Liver (tissue), 8 donors: ENCODE measurements at regions not wholly inside any gene's neighbourhood (a gene's known extent, or its start where the extent isn't known, plus 50 kb on each side); places are given as distances from the start of the nearest gene placed in this dataset.
"Not testable (repeated sequence)": the region's sequence is repeated elsewhere in the genome, so short reads cannot be mapped to it uniquely, and the experiment has no call there.

Experiments used
- DNase-seq: peaks from one replicate; pipeline ENCODE4 v3.0.0-alpha.2; 2017; ENCODE audit warnings: low spot score
- H3K27ac ChIP-seq, 2 donors: one replicate each; pipeline ENCODE4 v1.7.0; 2013; ENCODE audit warnings: inconsistent platforms in 2 of 2, low read length in 2 of 2, control low read depth in 1 of 2, low read depth in 1 of 2, mild to moderate bottlenecking in 1 of 2
- H3K27me3 ChIP-seq, 4 donors: one replicate each; pipeline versions ENCODE4 v1.6.1 to v1.7.0; 2013; ENCODE audit warnings: low read length in 3 of 4, inconsistent platforms in 1 of 4, mild to moderate bottlenecking in 1 of 4, moderate library complexity in 1 of 4; ENCODE audit not compliant: control insufficient read depth in 4 of 4, insufficient read depth in 4 of 4
- H3K36me3 ChIP-seq, 4 donors: one replicate each; pipeline versions ENCODE4 v1.6.1 to v1.7.0; 2013; ENCODE audit warnings: low read length in 3 of 4, mild to moderate bottlenecking in 3 of 4, low read depth in 1 of 4, moderate library complexity in 1 of 4; ENCODE audit not compliant: control insufficient read depth in 4 of 4, insufficient read depth in 3 of 4
- H3K4me1 ChIP-seq, 4 donors: one replicate each; pipeline versions ENCODE4 v1.6.1 to v1.7.0; 2013; ENCODE audit warnings: low read length in 3 of 4, mild to moderate bottlenecking in 3 of 4, moderate library complexity in 1 of 4; ENCODE audit not compliant: control insufficient read depth in 4 of 4, insufficient read depth in 4 of 4
- H3K4me3 ChIP-seq, 3 donors: one replicate each; pipeline versions ENCODE4 v1.6.1 to v1.7.0; 2013; ENCODE audit warnings: low read length in 3 of 3, control low read depth in 1 of 3, low read depth in 1 of 3, mild to moderate bottlenecking in 1 of 3
- H3K9ac ChIP-seq, 2 donors: one replicate each; pipeline ENCODE4 v1.7.0; 2013; ENCODE audit warnings: low read length in 2 of 2, mild to moderate bottlenecking in 2 of 2, moderate library complexity in 2 of 2, control low read depth in 1 of 2, low read depth in 1 of 2
- H3K9me3 ChIP-seq, 4 donors: one replicate each; pipeline versions ENCODE4 v1.6.1 to v1.7.0; 2013; ENCODE audit warnings: low read length in 3 of 4; ENCODE audit not compliant: control insufficient read depth in 4 of 4
- ATF3 ChIP-seq: IDR thresholded peaks from 2 replicates; pipeline ENCODE4 v1.6.1; 2016; ENCODE audit warnings: antibody characterized with exemption
- CTCF ChIP-seq: fragments of 150-350 bp; IDR thresholded peaks from 2 replicates; pipeline ENCODE4 v1.5.1; 2017; ENCODE audit warnings: improper control_type of control experiment, low read depth, low read length; ENCODE audit not compliant: missing input control
- FOXA1 ChIP-seq: IDR thresholded peaks from 2 replicates; pipeline ENCODE4 v1.6.1; 2016; ENCODE audit warnings: antibody characterized with exemption
- HNF4A ChIP-seq, 2 donors: conservative IDR thresholded peaks; 2 replicates each; pipeline ENCODE4 v1.6.1; 2016; ENCODE audit warnings: antibody characterized with exemption in 2 of 2, mild to moderate bottlenecking in 2 of 2
- NR2F2 ChIP-seq: IDR thresholded peaks from 2 replicates; pipeline ENCODE4 v1.6.1; 2016; ENCODE audit warnings: antibody characterized with exemption
- REST ChIP-seq: IDR thresholded peaks from 2 replicates; pipeline ENCODE4 v1.6.1; 2016; ENCODE audit warnings: antibody characterized with exemption, mild to moderate bottlenecking
- RXRA ChIP-seq, 2 donors: IDR thresholded peaks; 2 replicates each; pipeline ENCODE4 v1.6.1; 2017 to 2018; ENCODE audit warnings: antibody characterized with exemption in 2 of 2, mild to moderate bottlenecking in 1 of 2
- SP1 ChIP-seq: IDR thresholded peaks from 2 replicates; pipeline ENCODE4 v1.6.1; 2018; ENCODE audit warnings: antibody characterized with exemption, mild to moderate bottlenecking
- TAF1 ChIP-seq: conservative IDR thresholded peaks from 2 replicates; pipeline ENCODE4 v1.6.1; 2016; ENCODE audit warnings: antibody characterized with exemption, mild to moderate bottlenecking
- YY1 ChIP-seq: IDR thresholded peaks from 2 replicates; pipeline ENCODE4 v1.6.1; 2016; ENCODE audit warnings: antibody characterized with exemption, mild to moderate bottlenecking
- ZBTB33 ChIP-seq: IDR thresholded peaks from 2 replicates; pipeline ENCODE4 v1.6.1; 2016; ENCODE audit warnings: antibody characterized with exemption
- WGBS: extraction: QIAGEN DNeasy Blood & Tissue Kit; methylation state at CpG from one replicate; pipeline ENCODE4 v1.1.7; 2013; 5-methylcytosine and 5-hydroxymethylcytosine counted together
- donor health status: healthy.
- donor health status: healthy.
- donor health status: healthy.
- donor health status: healthy.
- donor health status: healthy.

GRCh38 chr15:93347986-93348385, 259.0 kb upstream of the RGMA start:
- no peaks in the 10 kb centered on the region for H3K4me1 ChIP-seq
- H3K36me3 ChIP-seq: no peaks in the 10 kb centered on the region
- 40% methylated on average over 1 of the region's 1 CpG for WGBS
- peaks cover 0 to 1% (median 0%) of the 10 kb centered on the region in 4 donors for H3K9me3 ChIP-seq
- no peak overlapping the region for H3K9ac ChIP-seq
- H3K27ac ChIP-seq: no peak overlapping the region
- DNase-seq: no peak
- no peak overlapping the region for H3K4me3 ChIP-seq
- no peak for TF ChIP-seq NR2F2
- no peak for TF ChIP-seq CTCF
- no peak for TF ChIP-seq YY1
- TF ChIP-seq HNF4A (conservative IDR thresholded peaks at IDR 0.05): no peak
- TF ChIP-seq FOXA1: no peak
- no peak for TF ChIP-seq RXRA (IDR thresholded peaks at IDR 0.05)
- TF ChIP-seq TAF1: no peak
- TF ChIP-seq ZBTB33: no peak
- no peak for TF ChIP-seq ATF3
- peaks cover 0 to 13% (median 2%) of the 10 kb centered on the region in 4 donors for H3K27me3 ChIP-seq

- no peak overlapping the region for H3K4me3 ChIP-seq
- no peaks in the 10 kb centered on the region for H3K9me3 ChIP-seq
- TF ChIP-seq REST: no peak
- TF ChIP-seq SP1: no peak
- TF ChIP-seq HNF4A (conservative IDR thresholded peaks at IDR 0.05): no peak
- TF ChIP-seq CTCF: no peak
- WGBS: 67% methylated on average over 6 of the region's 6 CpGs
- no peak overlapping the region for H3K27ac ChIP-seq
- no peak overlapping the region for H3K9ac ChIP-seq
- H3K36me3 ChIP-seq: no peaks in the 10 kb centered on the region
- H3K4me1 ChIP-seq: no peaks in the 10 kb centered on the region
- peaks cover 0 to 13% (median 3%) of the 10 kb centered on the region in 4 donors for H3K27me3 ChIP-seq
- no peak for DNase-seq
Measured at GRCh38 chr15:93345981-93346380, 257.0 kb upstream of the RGMA start.

- WGBS: 81% methylated on average over 5 of the region's 5 CpGs
- DNase-seq: not testable (repeated sequence)
Measured at GRCh38 chr15:93343402-93343801, 254.4 kb upstream of the RGMA start.

More at GRCh38 chr15:93343402-93343801, 254.4 kb upstream of the RGMA start:
- not testable (repeated sequence) for H3K4me1 ChIP-seq, H3K36me3 ChIP-seq, H3K27me3 ChIP-seq, H3K27ac ChIP-seq, H3K4me3 ChIP-seq, H3K9me3 ChIP-seq, H3K9ac ChIP-seq
